GM21360 (cell line): ENCODE measurements at regions not wholly inside any gene's neighbourhood (a gene's known extent, or its start where the extent isn't known, plus 50 kb on each side); places are given as distances from the start of the nearest gene placed in this dataset.
"Not testable (repeated sequence)": the region's sequence is repeated elsewhere in the genome, so short reads cannot be mapped to it uniquely, and the experiment has no call there.

ENCODE experiments used
- ATAC-seq: cut with Tn5 transposase; IDR thresholded peaks from one replicate; pipeline ENCODE4 v1.9.1; 2021; ENCODE audit warnings: mild to moderate bottlenecking, moderate library complexity; ENCODE audit not compliant: unreplicated experiment

DNA sequence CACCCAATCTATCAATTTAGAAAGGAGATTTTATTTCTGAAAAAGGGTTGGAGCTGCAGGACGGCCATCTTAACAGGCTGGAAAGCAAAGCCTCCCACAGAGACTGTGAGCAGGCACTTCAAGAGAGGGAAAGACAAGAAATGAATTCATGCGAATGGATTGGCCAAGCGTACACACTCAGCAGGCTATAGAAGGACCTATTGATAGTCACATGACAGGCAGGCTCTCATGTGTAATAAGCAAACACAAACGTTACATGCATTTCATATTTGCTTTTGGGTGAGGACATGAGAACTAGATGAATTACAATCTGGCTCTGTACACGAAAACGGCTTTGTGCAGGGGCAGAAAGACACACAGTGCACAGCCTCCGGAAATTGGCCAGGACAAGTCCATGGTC, 83.9 kb upstream of the GOLGA6L6 start:
- not testable (repeated sequence) for ATAC-seq

DNA sequence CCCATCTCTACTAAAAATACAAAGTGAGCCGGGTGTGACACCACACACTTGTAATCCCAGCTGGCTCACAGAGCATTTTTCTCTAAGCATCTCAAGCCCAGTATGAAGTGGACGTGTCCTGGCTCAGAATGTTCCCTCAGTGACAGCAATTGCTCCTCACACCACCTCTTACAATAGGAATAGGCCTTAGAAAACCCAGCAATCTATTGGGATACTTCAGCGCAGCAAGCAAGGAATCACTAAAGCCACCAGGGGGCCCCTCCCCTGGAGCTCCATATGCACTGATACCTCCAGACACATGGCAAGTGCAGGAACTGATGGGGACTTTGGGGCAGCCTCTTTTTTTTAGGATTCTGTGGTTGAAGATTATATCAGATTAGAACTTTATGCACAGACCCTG, 82.5 kb upstream of the GOLGA6L6 start:
- not testable (repeated sequence) for ATAC-seq

DNA sequence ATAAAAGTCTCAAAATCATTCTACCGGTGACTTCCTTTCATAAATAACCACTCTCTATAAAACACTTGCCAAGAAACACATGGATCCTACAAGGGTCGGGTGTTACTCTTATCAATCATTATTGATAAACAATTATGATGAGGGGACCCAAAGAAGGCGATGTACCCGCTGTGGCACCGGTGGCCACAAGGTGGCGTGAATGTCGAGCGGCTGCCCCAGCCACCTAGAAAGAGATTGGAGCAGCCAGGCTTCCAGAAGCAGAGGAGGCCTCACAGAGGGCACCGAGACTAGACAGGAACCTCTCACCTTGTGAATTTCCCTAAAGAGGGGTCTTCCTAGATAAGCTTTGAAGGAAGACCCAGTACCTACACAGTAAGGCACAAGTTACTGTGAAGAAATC, 80.5 kb upstream of the GOLGA6L6 start:
- peak; percentile 54 for ATAC-seq

DNA sequence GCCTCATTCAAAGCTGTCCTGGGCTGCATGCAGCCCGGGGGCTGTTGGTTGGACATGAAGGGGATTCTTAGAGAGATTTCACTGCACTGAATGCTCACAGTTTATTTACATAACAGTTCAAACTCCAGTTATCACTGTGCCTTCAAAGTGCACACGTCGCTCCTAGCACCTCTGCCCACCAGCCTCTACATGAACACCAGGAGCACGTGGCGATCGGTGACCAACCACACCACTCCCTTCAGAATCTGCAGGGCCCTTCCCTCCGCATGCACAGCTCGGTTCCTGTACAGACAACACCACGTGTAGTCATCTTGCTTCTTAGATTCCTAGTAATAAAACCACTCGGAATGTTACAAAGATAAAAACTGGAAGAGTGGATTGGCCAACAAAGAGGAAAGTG, 72.9 kb upstream of the GOLGA6L6 start:
- not testable (repeated sequence) for ATAC-seq

DNA sequence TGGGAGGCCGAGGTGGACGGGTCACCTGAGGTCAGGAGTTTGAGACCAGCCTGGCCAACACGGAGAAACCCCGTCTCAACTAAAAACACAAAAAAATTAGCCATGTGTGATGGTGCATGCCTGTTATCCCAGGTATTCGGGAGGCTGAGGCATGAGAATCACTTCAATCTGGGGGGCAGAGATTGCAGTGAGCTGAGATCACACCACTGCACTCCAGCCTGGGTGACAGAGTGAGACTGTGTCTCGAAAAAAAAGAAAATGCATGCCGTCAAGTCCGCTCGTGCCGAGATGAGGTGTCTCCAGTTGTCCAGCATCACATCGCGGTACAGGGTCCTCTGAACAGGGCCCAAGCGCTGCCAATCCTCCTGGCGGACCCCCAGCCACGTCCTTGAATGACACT, 71.2 kb upstream of the GOLGA6L6 start:
- ATAC-seq, result not testable (repeated sequence)

DNA sequence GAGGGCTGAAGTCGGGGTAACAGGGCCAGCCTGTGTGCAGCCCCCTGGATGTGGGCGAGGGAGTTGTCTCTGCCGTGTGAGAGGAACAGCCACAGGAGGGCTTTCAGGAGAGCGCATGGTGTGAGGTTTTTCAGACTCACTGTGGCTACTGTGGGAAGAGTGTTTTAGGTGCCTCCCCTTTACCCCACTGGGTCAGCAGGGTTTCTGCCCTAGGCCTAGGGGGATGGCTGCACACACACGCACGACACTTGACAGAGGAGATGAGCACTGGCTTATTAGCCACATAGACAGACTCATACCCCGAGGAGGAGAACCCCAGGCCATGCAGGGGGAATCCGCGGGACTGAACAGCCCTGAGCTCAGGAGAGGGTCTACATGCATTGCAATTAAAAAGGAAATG, 70.8 kb upstream of the GOLGA6L6 start:
- ATAC-seq, result not testable (repeated sequence)

DNA sequence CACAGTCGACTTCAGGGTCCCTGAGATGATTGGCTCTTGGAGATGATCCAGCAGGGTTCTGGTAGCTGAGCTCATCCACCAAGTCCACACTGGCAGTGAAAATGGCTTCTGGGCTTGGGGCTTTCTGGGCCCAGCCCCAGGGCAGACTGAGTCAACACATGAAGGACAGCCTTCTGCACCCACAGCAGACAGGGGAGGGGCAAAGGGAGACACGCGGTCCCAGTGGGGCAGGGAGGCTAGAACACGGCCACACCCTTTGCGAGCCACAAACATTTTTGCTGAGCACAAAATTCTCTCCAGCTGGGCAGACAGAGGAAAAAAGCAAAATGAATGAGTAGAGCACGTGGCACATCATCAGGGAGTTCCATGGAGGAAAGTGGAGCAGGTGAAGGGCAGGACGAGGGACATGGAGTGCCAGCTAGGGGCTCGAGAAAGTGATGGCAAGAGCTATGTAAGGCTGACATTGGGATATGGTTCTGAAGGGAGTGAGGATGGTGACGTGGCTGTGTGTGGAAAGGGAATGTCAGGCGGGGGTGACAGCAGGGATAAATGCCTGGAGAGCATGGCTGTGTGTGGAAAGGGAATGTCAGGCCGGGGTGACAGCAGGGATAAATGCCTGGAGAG, 70.2 kb upstream of the GOLGA6L6 start:
- ATAC-seq, result not testable (repeated sequence)

DNA sequence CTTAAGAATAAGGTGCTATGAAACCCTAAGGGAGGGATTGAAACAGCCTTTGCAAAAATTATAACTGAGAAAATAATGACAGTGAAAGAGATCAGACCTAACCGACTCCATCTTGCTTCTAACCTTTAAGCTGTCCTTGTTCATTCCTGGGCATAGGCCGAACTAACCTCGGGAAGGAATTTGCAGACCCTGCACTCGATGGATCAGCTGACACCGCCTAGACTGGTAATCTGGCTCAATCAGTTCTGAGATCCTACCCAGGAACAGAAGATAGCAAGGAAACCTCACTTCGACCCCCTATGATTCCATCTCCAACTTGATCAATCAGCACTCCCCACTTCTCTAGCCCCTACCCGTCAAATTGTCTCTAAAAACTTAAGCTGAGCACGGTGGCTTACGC, 66.6 kb upstream of the GOLGA6L6 start:
- ATAC-seq, result not testable (repeated sequence)

DNA sequence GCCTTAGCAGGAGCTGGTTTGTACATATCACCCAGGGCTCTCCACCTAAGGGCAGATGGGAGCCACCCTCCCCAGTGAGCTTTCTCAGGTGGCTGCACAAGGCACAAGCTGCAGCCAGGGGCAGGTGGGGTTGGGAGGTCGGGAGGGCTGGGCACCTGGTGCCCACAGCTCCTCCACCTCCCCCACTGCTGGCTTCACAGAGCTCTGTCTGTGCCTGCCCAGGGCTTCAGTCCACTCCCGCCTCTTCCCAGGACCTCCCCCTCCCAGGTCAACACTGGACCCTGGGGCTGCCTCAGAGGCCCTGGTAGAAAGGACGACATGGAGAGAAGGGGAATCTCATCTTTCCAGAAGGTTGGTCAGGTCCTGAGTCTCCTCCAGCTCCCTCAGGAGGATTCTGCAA, 55.6 kb upstream of the GOLGA6L6 start:
- not testable (repeated sequence) for ATAC-seq

DNA sequence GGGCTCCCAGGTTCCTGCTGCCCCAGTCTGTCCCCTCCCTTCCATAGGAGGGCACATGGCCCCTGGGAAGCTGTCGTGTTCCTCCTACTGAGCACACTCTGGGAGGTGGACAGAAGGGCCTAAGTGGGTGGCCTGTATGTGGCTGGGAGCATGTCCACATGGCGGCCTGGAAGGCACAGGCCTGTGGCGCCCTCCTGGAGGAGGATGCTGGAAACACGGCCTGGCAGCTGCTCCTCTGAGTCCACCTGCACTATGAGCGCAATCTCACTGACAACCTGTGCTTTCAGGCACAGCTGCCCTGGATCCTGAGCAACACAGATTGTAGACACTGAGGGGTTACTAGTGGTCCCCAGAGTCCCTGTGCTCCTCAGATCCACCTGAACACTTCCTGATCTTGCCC, 52.6 kb upstream of the GOLGA6L6 start:
- ATAC-seq, result not testable (repeated sequence)

DNA sequence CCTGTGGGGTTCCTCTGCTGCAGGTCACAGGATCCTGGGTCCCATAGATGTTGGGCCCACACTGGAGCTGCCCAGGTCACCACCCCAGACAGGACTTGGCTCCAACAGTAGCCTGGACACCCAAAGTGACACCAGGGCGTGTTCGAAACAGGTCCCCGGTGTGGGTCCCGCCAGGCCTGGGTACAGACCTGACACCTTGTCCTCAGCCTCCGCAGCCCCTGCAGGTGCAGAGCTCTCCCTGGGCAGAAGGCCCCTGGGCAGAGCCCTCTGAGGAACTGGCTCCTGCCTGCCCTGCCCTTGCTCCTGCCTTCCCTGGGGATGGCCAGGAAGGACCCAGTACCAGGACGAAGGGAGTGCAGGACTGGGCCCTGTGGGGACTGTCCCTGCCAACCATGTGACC, 50.3 kb upstream of the GOLGA6L6 start:
- not testable (repeated sequence) for ATAC-seq
